SK-N-SH (cell line): ENCODE measurements at regions not wholly inside any gene's neighbourhood (a gene's known extent, or its start where the extent isn't known, plus 50 kb on each side); places are given as distances from the start of the nearest gene placed in this dataset.

Experiments
- CTCF ChIA-PET: fragments of 300-600, 350-600 bp; formaldehyde crosslinking; extraction: SDS; loops from one replicate; lab custom pipeline; 2021; lab: Yijun Ruan, JAX
- POLR2A ChIA-PET: fragments of 350-600 bp; sonication (Branson Sonifier 250); formaldehyde crosslinking; extraction: SDS; loops from one replicate; lab custom pipeline; 2020; ENCODE audit warnings: antibody characterized with exemption, inconsistent platforms; lab: Yijun Ruan, JAX
- DNase-seq: peaks from one replicate; pipeline ENCODE4 v3.0.0; 2012
- H2AFZ ChIP-seq: fragments of 200-600 bp; sonication (generic); 2 replicates; pipeline ENCODE4 v1.8.1; 2016; ENCODE audit warnings: antibody characterized with exemption, mild to moderate bottlenecking, low read depth
- H3F3A ChIP-seq: fragments of 200-600 bp; sonication (generic); replicated peaks from 2 replicates; pipeline ENCODE3; 2016; ENCODE audit warnings: antibody characterized with exemption, mild to moderate bottlenecking; ENCODE audit not compliant: insufficient read depth
- H3K27ac ChIP-seq, 2 experiments: fragments of 200-500 bp in 1 of 2; fragments of 200-600 bp in 1 of 2; sonication (Bioruptor generic) in 1 of 2; sonication (generic), shearing (Covaris generic) in 1 of 2; 2 replicates each; pipeline versions ENCODE4 v1.5.1 to v1.6.1; 2014 to 2016; ENCODE audit warnings: low read depth in 2 of 2, inconsistent platforms in 1 of 2, low read length in 1 of 2, mild to moderate bottlenecking in 1 of 2, mixed read lengths in 1 of 2
- H3K27me3 ChIP-seq: fragments of 200-600 bp; sonication (generic), shearing (Covaris generic); 2 replicates; pipeline ENCODE4 v1.6.1; 2016; ENCODE audit warnings: mixed run types; ENCODE audit not compliant: insufficient read depth
- H3K36me3 ChIP-seq, 2 experiments: fragments of 200-500 bp in 1 of 2; fragments of 200-600 bp in 1 of 2; sonication (Bioruptor generic) in 1 of 2; sonication (generic) in 1 of 2; replicated peaks in 1 of 2; 2 replicates each; pipeline versions ENCODE3 to v1.5.1; 2014 to 2016; ENCODE audit warnings: low read length in 1 of 2, mild to moderate bottlenecking in 1 of 2; ENCODE audit not compliant: insufficient read depth in 2 of 2, control insufficient read depth in 1 of 2
- H3K4me1 ChIP-seq, 2 experiments: fragments of 200-500 bp in 1 of 2; fragments of 200-600 bp in 1 of 2; sonication (Bioruptor generic) in 1 of 2; sonication (generic), shearing (Covaris generic) in 1 of 2; 2 replicates each; pipeline versions ENCODE4 v1.5.1 to v1.6.1; 2014 to 2016; ENCODE audit warnings: low read depth in 1 of 2, low read length in 1 of 2, mixed run types in 1 of 2; ENCODE audit not compliant: insufficient read depth in 2 of 2, control insufficient read depth in 1 of 2
- H3K4me2 ChIP-seq: fragments of 200-600 bp; sonication (generic), shearing (Covaris generic); 2 replicates; pipeline ENCODE4 v1.6.1; 2017; ENCODE audit warnings: mixed run types
- H3K4me3 ChIP-seq, 2 experiments: fragments of 200-500 bp in 1 of 2; fragments of 200-600 bp in 1 of 2; sonication (Bioruptor generic) in 1 of 2; sonication (generic), shearing (Covaris generic) in 1 of 2; 2 replicates each; pipeline versions ENCODE4 v1.5.1 to v1.8.1; 2014 to 2016; ENCODE audit warnings: low read depth in 2 of 2, inconsistent platforms in 1 of 2, low read length in 1 of 2, mild to moderate bottlenecking in 1 of 2, mixed read lengths in 1 of 2, moderate library complexity in 1 of 2
- H3K79me2 ChIP-seq: fragments of 200-600 bp; sonication (generic); 2 replicates; pipeline ENCODE4 v1.8.1; 2017; ENCODE audit warnings: mild to moderate bottlenecking; ENCODE audit not compliant: insufficient read depth
- H3K9ac ChIP-seq: fragments of 200-600 bp; sonication (generic); 2 replicates; pipeline ENCODE4 v1.6.1; 2017; ENCODE audit warnings: mixed run types
- H3K9me2 ChIP-seq: fragments of 200-600 bp; sonication (generic); 2 replicates; pipeline ENCODE4 v1.6.1; 2017; ENCODE audit warnings: mixed run types
- H3K9me3 ChIP-seq: fragments of 200-600 bp; sonication (generic); 2 replicates; pipeline ENCODE4 v1.6.1; 2017; ENCODE audit warnings: mixed run types, mild to moderate bottlenecking, moderate library complexity
- H4K20me1 ChIP-seq: fragments of 200-600 bp; sonication (generic); 2 replicates; pipeline ENCODE4 v1.6.1; 2017; ENCODE audit warnings: mild to moderate bottlenecking, mixed run types; ENCODE audit not compliant: insufficient read depth
- EP300 ChIP-seq, 2 experiments: IDR thresholded peaks; 2 replicates each; pipeline versions ENCODE4 v1.4.0 to v1.6.1; 2012; ENCODE audit warnings: borderline replicate concordance in 1 of 2, low read depth in 1 of 2, low read length in 1 of 2
- GATA2 ChIP-seq: sonication (generic); formaldehyde crosslinking; IDR thresholded peaks from 2 replicates; pipeline ENCODE4 v1.5.0; 2020; ENCODE audit warnings: mild to moderate bottlenecking, missing genetic modification reagents
- MXI1 ChIP-seq: IDR thresholded peaks from 2 replicates; pipeline ENCODE4 v1.6.1; 2012; ENCODE audit warnings: mild to moderate bottlenecking, low read depth, low read length, improper control_type of control experiment
- NFIC ChIP-seq: IDR thresholded peaks from 2 replicates; pipeline ENCODE4 v1.4.0; 2012; ENCODE audit warnings: borderline replicate concordance
- RAD21 ChIP-seq: IDR thresholded peaks from 2 replicates; pipeline ENCODE4 v1.6.1; 2012; ENCODE audit warnings: mild to moderate bottlenecking, low read length
- REST ChIP-seq: IDR thresholded peaks from 2 replicates; pipeline ENCODE4 v1.6.1; 2012; ENCODE audit warnings: mild to moderate bottlenecking, low read depth, low read length, moderate library complexity
- RXRA ChIP-seq: IDR thresholded peaks from 2 replicates; pipeline ENCODE4 v1.4.0; 2012; ENCODE audit warnings: low read depth, mild to moderate bottlenecking, borderline replicate concordance
- SIN3A ChIP-seq: IDR thresholded peaks from 2 replicates; pipeline ENCODE4 v1.6.1; 2012; ENCODE audit warnings: low read depth, mild to moderate bottlenecking, low read length, moderate library complexity, borderline replicate concordance
- TEAD4 ChIP-seq: IDR thresholded peaks from 2 replicates; pipeline ENCODE4 v1.4.0; 2012; ENCODE audit warnings: mild to moderate bottlenecking, borderline replicate concordance; ENCODE audit not compliant: insufficient read depth
- ZBTB33 ChIP-seq: IDR thresholded peaks from 2 replicates; pipeline ENCODE4 v1.4.0; 2012; ENCODE audit warnings: low read depth, borderline replicate concordance
- WGBS: methylation state at CpG from one replicate; pipeline ENCODE4 v1.1.6; 2017; ENCODE audit warnings: low lambda C conversion rate; 5-methylcytosine and 5-hydroxymethylcytosine counted together

GRCh38 chr2:181289698-181290097, 167.5 kb upstream of the ITGA4 start:
- no peak overlapping the region for H3K4me2 ChIP-seq
- POLR2A ChIA-PET = no interaction called here
- H3K9ac ChIP-seq = no peak overlapping the region

GRCh38 chr2:181290182-181290581, 167.0 kb upstream of the ITGA4 start:
- H3K79me2 ChIP-seq = no peaks in the 10 kb centered on the region
- POLR2A ChIA-PET = no interaction called here
- H3K9ac ChIP-seq = no peak overlapping the region
- H3K36me3 ChIP-seq = no peaks in the 10 kb centered on the region
- WGBS = 87% methylated on average over 1 of the region's 1 CpG
- no peak overlapping the region for H3K27ac ChIP-seq
- no peaks in the 10 kb centered on the region for H3K27me3 ChIP-seq
- no peak overlapping the region for H3K4me3 ChIP-seq
- H3K4me2 ChIP-seq = no peak overlapping the region
- H3K9me3 ChIP-seq = no peaks in the 10 kb centered on the region
- no peaks in the 10 kb centered on the region for H3K9me2 ChIP-seq
- H3F3A ChIP-seq = no peaks in the 10 kb centered on the region
- DNase-seq = no peak
- H2AFZ ChIP-seq = no peak overlapping the region
- no peaks in the 10 kb centered on the region for H3K4me1 ChIP-seq
- no peaks in the 10 kb centered on the region for H4K20me1 ChIP-seq
- TF ChIP-seq TEAD4 (no peak), GATA2 (CRISPR knock-in tag) (no peak), REST (no peak), RAD21 (no peak)
- CTCF ChIA-PET = interaction anchor here (0.7 kb wide), 1 partner anchor 66 kb away, joined by 3 read pairs; no protein-coding TSS in a partner anchor

More at GRCh38 chr2:181289698-181290097, 167.5 kb upstream of the ITGA4 start:
- no peaks in the 10 kb centered on the region for H3K27me3 ChIP-seq
- H3K9me2 ChIP-seq = no peaks in the 10 kb centered on the region
- DNase-seq = no peak
- H3K4me1 ChIP-seq = no peaks in the 10 kb centered on the region
- CTCF ChIA-PET = no interaction called here
- no peaks in the 10 kb centered on the region for H4K20me1 ChIP-seq
- TF ChIP-seq NFIC (no peak), RXRA (no peak), EP300 (IDR thresholded peaks at IDR 0.05; ENCODE audit: borderline replicate concordance in 1 of 2, low read depth in 1 of 2, low read length in 1 of 2) (no peak), MXI1 (no peak)
- TF ChIP-seq, all 33 proteins: peak for 0
- no peak overlapping the region for H2AFZ ChIP-seq
- no peak overlapping the region for H3K4me3 ChIP-seq
- H3K36me3 ChIP-seq = no peaks in the 10 kb centered on the region
- no peak overlapping the region for H3K27ac ChIP-seq
- no peaks in the 10 kb centered on the region for H3K79me2 ChIP-seq
- H3F3A ChIP-seq = no peaks in the 10 kb centered on the region
- 93% methylated on average over 3 of the region's 3 CpGs for WGBS
- no peaks in the 10 kb centered on the region for H3K9me3 ChIP-seq

- Histone ChIP-seq H3K9me2 (no peaks in the 10 kb centered on the region), H3K4me3 (no peak overlapping the region), H3F3A (no peaks in the 10 kb centered on the region), H3K79me2 (no peaks in the 10 kb centered on the region), H3K36me3 (no peaks in the 10 kb centered on the region), H3K27ac (no peak overlapping the region), H3K4me2 (no peak overlapping the region), H3K9me3 (no peaks in the 10 kb centered on the region), H4K20me1 (no peaks in the 10 kb centered on the region), H3K4me1 (no peaks in the 10 kb centered on the region), H3K9ac (no peak overlapping the region), H3K27me3 (no peaks in the 10 kb centered on the region), H2AFZ (no peak overlapping the region)
- POLR2A ChIA-PET = no interaction called here
- WGBS = 0% methylated on average over 1 of the region's 1 CpG
- TF ChIP-seq REST (no peak), SIN3A (no peak), ZBTB33 (no peak)
- DNase-seq = no peak
- CTCF ChIA-PET = no interaction called here
Measured at GRCh38 chr2:181294979-181295378, 162.2 kb upstream of the ITGA4 start.
